ENCODE measurements at regions not wholly inside any gene's neighbourhood (a gene's known extent, or its start where the extent isn't known, plus 50 kb on each side); places are given as distances from the start of the nearest gene placed in this dataset.

DNA sequence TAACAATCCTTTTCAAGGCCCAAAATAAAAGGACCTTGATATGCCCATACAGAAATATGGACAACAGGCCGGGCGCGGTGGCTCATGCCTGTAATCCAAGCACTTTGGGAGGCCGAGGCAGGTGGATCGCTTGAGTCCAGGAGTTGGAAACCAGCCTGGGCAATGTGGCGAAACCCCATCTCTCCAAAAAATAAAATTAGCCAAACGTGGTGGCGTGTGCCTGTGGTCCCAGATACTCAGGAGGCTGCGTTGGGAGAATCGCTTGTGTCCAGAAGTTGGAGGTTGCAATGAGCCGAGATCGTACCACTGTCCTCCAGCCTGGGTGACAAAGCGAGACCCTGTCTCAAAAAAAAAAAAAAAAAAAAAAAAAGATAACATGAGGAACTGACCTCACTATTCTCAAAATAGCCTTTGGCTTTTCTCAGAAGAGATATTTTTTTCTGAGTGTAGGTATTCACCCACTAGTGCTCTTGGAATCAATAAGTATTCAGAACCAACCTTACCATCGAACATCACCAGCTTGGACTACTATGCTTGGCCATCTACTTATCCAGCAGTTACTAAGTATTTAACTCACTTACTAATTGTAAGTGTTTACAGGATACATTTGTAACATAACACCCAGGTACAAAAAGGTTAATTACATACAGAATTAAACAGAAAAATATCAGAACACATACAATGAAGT, 99.2 kb downstream of the OR2B2 start:
- Mint-ChIP-seq H3K4me1 (peaks cover 42% of the 10 kb centered on the region), H3K4me3 (peak overlapping the region; percentile 69 to 90 (median 80)), H3K36me3 (ENCODE audit: low read depth) (no peaks in the 10 kb centered on the region), H3K9me3 (no peaks in the 10 kb centered on the region), H3K27ac (peak overlapping the region; percentile 81 to 98 (median 91)), H3K27me3 (ENCODE audit: low read depth) (no peaks in the 10 kb centered on the region)
- TF ChIP-seq, protein P1, sequence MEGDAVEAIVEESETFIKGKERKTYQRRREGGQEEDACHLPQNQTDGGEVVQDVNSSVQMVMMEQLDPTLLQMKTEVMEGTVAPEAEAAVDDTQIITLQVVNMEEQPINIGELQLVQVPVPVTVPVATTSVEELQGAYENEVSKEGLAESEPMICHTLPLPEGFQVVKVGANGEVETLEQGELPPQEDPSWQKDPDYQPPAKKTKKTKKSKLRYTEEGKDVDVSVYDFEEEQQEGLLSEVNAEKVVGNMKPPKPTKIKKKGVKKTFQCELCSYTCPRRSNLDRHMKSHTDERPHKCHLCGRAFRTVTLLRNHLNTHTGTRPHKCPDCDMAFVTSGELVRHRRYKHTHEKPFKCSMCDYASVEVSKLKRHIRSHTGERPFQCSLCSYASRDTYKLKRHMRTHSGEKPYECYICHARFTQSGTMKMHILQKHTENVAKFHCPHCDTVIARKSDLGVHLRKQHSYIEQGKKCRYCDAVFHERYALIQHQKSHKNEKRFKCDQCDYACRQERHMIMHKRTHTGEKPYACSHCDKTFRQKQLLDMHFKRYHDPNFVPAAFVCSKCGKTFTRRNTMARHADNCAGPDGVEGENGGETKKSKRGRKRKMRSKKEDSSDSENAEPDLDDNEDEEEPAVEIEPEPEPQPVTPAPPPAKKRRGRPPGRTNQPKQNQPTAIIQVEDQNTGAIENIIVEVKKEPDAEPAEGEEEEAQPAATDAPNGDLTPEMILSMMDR (IDR thresholded peaks at IDR 0.05; ENCODE audit: unreplicated experiment in 3 of 3): no peak

DNA sequence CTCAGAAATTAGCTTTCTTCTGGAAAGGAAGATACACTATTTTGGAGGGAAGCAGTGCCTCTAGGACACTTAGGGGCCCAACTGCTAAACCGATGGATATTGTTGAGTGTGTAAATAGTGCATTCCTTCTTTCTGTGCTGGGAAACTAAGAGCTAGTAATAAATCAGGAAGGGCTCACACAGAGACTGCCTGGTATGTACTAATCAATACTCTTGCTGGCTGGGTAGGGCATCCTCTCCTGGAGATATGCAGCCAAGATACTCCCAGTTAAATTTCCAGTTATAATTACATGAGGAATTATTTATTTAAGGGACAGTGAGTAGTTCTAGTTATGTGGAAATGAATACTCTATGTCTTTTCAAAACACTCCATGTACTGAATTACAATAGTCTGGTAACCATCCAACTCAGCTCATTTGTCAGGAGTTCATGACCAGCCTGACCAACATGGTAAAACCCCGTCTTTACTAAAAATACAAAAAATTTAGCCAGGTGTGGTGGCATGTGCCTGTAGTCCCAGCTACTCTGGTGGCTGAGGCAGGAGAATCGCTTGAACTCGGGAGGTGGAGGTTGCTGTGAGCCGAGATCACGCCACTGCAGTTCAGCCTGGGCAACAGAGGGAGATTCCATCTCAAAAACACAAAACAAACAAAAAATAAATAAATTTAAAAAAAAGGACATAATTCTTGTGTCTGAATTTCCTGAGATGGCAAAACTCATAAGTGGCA, 100.0 kb downstream of the OR2B2 start:
- Mint-ChIP-seq H3K27ac (peak overlapping the region in 2 of 3 experiments; percentile 21 to 81), H3K4me3 (peak overlapping the region; percentile 62 to 63 (median 63)), H3K27me3 (ENCODE audit: low read depth) (no peaks in the 10 kb centered on the region), H3K36me3 (ENCODE audit: low read depth) (no peaks in the 10 kb centered on the region), H3K9me3 (no peaks in the 10 kb centered on the region), H3K4me1 (peaks cover 42% of the 10 kb centered on the region)
- TF ChIP-seq, protein P1 (IDR thresholded peaks at IDR 0.05; ENCODE audit: unreplicated experiment in 3 of 3): no peak

DNA sequence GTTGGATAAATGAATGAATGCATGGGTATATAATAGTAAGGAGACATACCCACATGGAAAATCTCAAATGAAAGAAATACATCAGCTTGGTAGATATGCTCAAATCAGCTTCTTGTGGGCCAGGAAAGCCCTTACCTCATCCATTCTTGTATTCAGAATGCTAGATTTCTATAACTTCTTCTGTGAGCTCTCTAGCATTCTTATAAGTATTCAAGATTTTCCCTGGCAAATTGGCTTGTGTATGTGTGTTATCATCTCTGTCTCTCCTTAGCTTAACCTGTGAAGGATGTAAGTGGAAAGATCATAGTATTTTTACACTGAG, 100.8 kb downstream of the OR2B2 start:
- Mint-ChIP-seq H3K4me3 (peak overlapping the region; percentile 94 to 98 (median 96)), H3K27me3 (ENCODE audit: low read depth) (no peaks in the 10 kb centered on the region), H3K36me3 (ENCODE audit: low read depth) (no peaks in the 10 kb centered on the region), H3K27ac (peak overlapping the region; percentile 97 to 99 (median 98)), H3K9me3 (no peaks in the 10 kb centered on the region), H3K4me1 (peaks cover 49% of the 10 kb centered on the region)
- TF ChIP-seq, protein P1 (IDR thresholded peaks at IDR 0.05; ENCODE audit: unreplicated experiment in 3 of 3): no peak

DNA sequence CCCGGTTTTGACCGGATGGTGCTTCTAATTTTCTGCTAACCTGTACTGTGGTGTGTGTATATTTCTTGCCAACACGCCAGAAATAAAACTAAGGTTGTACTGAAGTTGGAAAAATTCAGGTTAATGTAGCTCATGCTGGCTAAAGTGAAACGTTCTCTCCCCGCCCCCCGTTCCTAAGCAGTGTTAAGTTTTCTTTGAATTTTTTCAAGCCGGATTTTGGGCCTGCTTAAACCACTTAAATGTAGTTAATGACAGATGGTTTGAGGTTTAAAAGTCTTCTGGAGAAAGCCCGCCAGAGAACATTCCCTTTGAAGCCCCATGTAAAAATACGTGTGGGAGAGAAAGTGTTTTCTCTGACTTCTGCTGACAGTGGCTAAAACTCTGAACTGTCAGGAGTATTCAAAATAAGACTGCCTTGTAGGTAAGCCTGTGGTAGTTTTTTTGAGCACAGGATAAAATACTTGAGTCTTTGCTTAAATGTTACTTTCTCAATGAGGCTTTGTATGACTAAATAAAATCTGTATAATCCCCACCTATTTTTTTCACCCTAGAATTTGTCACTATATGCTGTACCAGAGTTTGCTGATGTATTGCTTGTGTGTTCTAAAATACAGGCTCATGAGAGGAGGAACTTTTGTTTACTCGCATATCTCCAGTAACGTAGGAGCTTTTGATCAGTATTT, 101.3 kb downstream of the OR2B2 start:
- H3K4me1 Mint-ChIP-seq: peaks cover 51% of the 10 kb centered on the region
- H3K27me3 Mint-ChIP-seq (ENCODE audit: low read depth): no peaks in the 10 kb centered on the region
- H3K9me3 Mint-ChIP-seq: no peaks in the 10 kb centered on the region
- H3K4me3 Mint-ChIP-seq: peak overlapping the region; percentile 94 to 98 (median 96)
- TF ChIP-seq, protein P1 (IDR thresholded peaks at IDR 0.05; ENCODE audit: unreplicated experiment in 3 of 3): no peak
- peak overlapping the region; percentile 97 to 99 (median 98) for H3K27ac Mint-ChIP-seq
- no peaks in the 10 kb centered on the region for H3K36me3 Mint-ChIP-seq (ENCODE audit: low read depth)

DNA sequence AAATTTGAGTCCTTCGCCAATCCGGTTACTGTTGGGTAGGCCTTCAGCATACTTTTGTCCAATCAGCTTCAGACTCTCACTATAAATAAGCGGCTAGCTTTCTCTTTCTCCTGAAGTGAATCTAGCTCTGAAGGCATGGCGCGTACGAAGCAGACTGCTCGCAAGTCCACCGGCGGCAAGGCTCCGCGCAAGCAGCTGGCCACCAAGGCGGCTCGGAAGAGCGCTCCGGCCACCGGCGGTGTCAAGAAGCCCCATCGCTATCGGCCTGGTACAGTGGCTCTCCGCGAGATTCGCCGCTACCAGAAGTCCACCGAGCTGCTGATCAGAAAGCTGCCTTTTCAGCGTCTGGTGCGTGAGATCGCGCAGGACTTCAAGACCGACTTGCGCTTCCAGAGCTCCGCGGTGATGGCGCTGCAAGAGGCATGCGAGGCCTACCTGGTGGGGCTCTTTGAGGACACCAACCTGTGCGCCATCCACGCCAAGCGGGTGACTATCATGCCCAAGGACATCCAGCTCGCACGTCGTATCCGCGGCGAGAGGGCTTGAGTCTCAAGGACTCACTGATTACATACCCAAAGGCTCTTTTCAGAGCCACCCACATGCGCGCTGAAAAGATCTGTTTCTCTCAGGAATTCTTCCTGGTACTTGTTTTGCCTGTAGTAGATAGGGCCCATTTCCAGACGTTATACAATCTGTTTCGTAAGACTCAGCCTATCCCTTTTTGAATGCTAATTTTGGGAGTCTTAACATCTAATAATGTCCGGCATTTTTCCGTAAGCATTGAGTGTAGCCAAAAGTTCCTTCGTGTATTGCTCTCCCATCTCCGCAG, 102.0 kb downstream of the OR2B2 start:
- Mint-ChIP-seq H3K27me3 (ENCODE audit: low read depth) (no peaks in the 10 kb centered on the region), H3K9me3 (no peaks in the 10 kb centered on the region), H3K4me3 (peak overlapping the region; percentile 94 to 98 (median 96)), H3K36me3 (ENCODE audit: low read depth) (no peaks in the 10 kb centered on the region), H3K4me1 (peaks cover 50% of the 10 kb centered on the region), H3K27ac (peak overlapping the region; percentile 97 to 99 (median 98))
- TF ChIP-seq, protein P1 (IDR thresholded peaks at IDR 0.05; ENCODE audit: unreplicated experiment in 3 of 3): no peak
